GM18870 (cell line): ENCODE measurements at regions not wholly inside any gene's neighbourhood (a gene's known extent, or its start where the extent isn't known, plus 50 kb on each side); places are given as distances from the start of the nearest gene placed in this dataset.
"Not testable (repeated sequence)": the region's sequence is repeated elsewhere in the genome, so short reads cannot be mapped to it uniquely, and the experiment has no call there.

Source experiments
- ATAC-seq: cut with Tn5 transposase; IDR thresholded peaks from one replicate; pipeline ENCODE4 v1.9.1; 2021; ENCODE audit warnings: moderate library complexity; ENCODE audit not compliant: unreplicated experiment

- no peak for ATAC-seq
Observed at GRCh38 chr2:194491409-194492115, 1165.5 kb upstream of the SLC39A10 start.

DNA sequence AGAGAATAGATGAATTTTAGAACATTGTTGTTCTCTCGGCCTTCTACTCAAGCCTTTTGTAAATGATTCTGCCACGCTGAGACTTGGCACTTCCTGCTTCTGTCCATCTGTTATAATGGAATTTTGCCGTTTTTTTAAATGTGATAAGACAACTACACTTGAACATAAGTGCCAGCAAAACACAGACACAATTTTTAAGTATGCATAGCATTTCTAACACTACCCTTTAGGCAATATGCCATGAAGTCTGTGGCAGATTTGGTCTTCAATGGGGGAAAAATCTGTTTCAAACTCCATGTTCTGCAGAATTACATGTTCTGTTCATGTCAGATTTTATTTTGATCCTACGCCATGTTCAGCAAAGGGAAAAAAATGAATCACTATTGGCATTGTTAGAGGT lies 1170.7 kb upstream of the SLC39A10 start:
- ATAC-seq: no peak

- no peak for ATAC-seq
Observed at GRCh38 chr2:194483041-194483440, 1174.0 kb upstream of the SLC39A10 start.

- ATAC-seq: no peak
Observed at GRCh38 chr2:194465641-194466040, 1191.4 kb upstream of the SLC39A10 start.

DNA sequence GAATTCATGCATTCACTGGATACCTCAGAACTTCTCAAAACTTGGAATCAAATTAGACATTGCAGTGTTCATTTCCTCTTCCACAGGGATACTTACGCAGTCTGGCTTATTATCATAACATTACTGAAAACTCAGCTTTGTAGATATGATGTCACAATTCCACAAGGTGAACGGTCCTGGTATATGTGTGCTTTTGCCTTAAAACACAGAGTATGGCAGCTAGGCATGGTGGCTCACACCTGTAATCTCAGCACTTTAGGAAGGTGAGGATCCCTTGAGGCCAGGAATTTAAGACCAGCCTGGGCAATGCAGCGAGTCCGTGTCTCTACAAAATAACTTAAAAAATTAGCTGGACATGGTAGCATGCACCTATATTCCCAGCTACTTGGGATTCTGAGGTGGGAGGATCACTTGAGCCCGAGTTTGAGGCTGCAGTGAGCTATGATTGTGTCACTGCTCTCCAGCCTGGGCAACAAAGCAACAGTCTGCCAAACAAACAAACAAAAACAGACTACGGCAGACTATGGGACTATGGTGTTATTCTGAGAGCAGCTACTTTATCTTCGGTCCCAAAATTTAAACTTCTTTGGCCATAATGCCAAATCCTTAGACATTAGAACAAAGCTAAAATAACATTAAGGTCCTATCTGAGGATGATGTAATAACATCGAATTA lies 1191.9 kb upstream of the SLC39A10 start:
- ATAC-seq: no peak

DNA sequence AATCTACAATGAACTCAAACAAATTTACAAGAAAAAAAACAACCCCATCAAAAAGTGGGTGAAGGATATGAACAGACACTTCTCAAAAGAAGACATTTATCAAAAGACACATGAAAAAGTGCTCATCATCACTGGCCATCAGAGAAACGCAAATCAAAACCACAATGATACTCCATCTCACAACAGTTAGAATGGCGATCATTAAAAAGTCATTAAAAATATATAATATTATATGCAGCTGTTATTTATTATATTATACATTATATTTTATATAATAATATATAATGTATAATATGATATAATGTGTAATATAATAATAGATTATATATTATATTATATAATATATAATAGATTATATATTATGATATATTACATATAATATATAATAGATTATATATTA lies 1194.1 kb upstream of the SLC39A10 start:
- not testable (repeated sequence) for ATAC-seq

- ATAC-seq: no peak
Observed at GRCh38 chr2:194455358-194455757, 1201.7 kb upstream of the SLC39A10 start.

- no peak for ATAC-seq
Observed at GRCh38 chr2:194452504-194452903, 1204.5 kb upstream of the SLC39A10 start.

DNA sequence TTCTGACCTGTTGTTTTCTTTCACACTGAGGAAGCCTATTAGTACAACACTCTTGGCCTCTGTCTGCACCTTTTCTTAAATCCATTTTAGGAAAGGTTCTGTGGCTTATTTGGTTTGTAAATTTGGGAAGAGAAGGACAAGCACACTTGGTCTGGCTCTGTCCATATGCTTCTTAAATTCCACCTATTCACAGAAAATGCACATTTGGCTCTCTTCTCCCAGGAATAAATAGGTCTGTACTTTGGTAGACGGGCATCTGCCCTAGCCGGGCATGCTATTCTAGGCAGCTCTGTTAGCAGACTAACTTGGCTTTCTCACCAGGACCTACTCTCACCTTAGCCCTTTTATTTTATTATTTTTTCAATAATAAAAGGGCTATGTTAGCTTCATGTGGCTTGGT lies 1211.8 kb upstream of the SLC39A10 start:
- no peak for ATAC-seq

GRCh38 chr2:194443926-194444325 lies 1213.1 kb upstream of the SLC39A10 start:
- no peak for ATAC-seq

DNA sequence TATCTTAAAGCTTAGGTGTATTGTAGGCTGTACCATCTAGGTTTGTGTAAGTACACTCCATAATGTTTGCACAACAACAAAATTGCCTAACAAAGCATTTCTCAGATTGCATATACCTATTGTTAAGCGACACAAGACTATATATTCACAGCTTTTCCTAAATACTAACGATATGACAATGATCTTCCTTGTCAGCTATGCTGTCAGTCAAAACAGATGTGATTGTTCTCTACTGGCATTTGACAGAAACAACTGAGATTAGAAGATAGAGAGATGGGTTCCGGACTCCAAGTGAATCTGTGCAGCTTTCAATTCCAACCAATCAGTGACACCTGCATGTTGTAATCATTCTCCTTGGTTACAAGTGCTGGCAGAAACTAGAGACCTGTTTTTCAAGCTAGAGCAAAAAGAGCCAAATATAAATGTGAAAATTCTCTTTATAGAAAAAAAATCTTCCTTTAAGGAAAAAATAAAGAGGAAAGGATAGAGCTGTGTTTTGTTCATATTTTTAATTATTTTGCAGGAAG lies 1232.3 kb upstream of the SLC39A10 start:
- ATAC-seq: no peak

DNA sequence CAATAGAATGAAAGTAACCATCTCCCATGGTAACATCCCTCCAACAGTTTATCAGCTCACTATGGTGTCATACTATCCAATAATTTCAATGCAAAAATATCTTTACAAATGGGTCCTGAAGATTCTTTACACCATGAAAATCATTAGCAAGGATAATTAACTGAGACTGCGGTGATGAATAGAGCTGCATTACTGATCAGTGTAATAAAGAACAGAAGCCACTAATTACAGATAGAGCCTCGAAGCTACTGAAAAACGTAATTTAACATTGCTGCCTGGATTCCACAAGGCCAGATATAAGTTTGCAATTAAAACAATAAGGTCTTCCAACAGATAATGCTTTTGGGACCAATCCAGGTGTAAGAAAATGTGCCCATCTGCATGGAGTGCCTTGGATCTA lies 1245.8 kb upstream of the SLC39A10 start:
- ATAC-seq: no peak

DNA sequence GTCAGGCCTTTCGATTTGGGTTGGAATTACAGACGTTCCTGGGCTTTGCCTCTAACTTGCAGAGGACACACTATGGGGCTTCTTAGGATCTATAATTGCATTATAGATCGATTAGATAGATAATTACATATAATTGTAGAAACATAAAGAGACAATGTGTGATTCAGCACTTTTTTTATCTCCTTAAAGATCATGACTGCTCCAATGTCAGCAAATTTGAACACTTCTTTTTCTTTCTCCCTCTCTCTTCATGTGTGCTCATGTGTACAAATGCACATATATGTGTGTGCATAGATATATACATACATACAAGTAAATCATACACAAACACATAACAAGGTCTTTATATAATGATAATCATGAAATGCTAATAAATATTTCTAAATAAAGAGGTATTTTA lies 1261.2 kb upstream of the SLC39A10 start:
- ATAC-seq: no peak

GRCh38 chr2:194385376-194385775 lies 1271.7 kb upstream of the SLC39A10 start:
- no peak for ATAC-seq

- ATAC-seq: no peak
Observed at GRCh38 chr2:194383401-194383800, 1273.6 kb upstream of the SLC39A10 start.

DNA sequence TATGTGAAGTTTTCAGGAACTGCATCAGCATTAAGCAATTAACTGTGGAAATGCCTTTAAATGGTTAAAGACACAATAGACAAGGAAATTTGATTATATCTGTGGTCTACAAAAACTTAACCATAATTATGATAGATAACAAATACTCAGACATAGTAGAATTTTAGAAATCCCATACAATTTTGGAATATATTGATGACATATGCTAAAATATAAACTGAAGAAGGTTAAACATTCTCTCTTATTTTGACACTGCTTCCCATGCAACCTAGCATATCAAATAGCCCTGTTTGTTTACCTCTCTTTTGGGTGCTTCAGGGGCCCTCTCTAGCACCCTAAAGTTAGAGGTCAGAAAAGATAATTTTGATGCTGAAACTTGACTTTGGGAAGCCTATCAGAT lies 1274.8 kb upstream of the SLC39A10 start:
- no peak for ATAC-seq

DNA sequence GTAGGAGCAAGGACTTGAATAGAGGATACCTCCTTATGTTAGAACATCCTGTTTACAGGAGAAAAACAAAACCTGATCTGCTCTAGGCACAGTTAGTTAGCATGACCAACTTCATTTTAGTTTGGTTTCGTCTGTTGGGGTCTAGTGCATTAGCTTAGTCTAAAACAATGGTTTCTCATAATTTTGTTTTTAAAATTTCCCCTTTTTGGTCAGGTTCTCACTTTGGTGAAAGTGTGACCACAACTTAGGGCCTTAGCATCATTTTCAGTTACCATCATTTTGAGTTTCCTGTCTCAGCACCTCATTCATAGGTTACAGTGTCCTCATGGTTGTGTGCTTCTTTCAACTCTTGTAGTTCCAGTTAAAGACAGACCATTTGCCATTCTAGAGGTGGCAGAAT lies 1277.0 kb upstream of the SLC39A10 start:
- ATAC-seq: peak; percentile 84

- ATAC-seq: not testable (repeated sequence)
Observed at GRCh38 chr2:194367390-194367789, 1289.6 kb upstream of the SLC39A10 start.

DNA sequence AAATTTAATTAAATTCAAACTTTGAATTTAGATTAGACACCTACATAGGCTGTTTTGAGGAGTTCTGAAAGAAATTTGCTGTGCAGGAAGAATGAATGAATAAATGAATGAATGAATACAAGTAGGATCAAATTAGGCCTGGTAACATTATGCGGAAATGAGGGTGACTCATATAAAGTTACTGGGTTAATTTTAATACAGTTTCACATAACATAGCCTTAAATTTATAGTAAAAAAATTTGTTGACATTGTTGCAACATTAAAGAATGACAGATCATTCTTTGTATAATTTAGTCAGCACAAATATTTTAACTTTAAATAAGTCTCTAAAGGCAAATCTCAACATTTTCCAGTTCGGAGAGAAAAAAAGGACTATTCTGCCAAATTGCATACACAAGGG lies 1293.1 kb upstream of the SLC39A10 start:
- no peak for ATAC-seq

- ATAC-seq: no peak
Observed at GRCh38 chr2:194363295-194363694, 1293.7 kb upstream of the SLC39A10 start.

GRCh38 chr2:194352505-194352904 lies 1304.5 kb upstream of the SLC39A10 start:
- ATAC-seq: no peak

- no peak for ATAC-seq
Observed at GRCh38 chr2:194346193-194346592, 1310.8 kb upstream of the SLC39A10 start.
